GM18508 (cell line): ENCODE measurements at regions not wholly inside any gene's neighbourhood (a gene's known extent, or its start where the extent isn't known, plus 50 kb on each side); places are given as distances from the start of the nearest gene placed in this dataset.

Experiments
- ATAC-seq: cut with Tn5 transposase; IDR thresholded peaks from one replicate; pipeline ENCODE4 v1.9.1; 2021; ENCODE audit warnings: moderate number of reproducible peaks; ENCODE audit not compliant: insufficient read depth, unreplicated experiment

DNA sequence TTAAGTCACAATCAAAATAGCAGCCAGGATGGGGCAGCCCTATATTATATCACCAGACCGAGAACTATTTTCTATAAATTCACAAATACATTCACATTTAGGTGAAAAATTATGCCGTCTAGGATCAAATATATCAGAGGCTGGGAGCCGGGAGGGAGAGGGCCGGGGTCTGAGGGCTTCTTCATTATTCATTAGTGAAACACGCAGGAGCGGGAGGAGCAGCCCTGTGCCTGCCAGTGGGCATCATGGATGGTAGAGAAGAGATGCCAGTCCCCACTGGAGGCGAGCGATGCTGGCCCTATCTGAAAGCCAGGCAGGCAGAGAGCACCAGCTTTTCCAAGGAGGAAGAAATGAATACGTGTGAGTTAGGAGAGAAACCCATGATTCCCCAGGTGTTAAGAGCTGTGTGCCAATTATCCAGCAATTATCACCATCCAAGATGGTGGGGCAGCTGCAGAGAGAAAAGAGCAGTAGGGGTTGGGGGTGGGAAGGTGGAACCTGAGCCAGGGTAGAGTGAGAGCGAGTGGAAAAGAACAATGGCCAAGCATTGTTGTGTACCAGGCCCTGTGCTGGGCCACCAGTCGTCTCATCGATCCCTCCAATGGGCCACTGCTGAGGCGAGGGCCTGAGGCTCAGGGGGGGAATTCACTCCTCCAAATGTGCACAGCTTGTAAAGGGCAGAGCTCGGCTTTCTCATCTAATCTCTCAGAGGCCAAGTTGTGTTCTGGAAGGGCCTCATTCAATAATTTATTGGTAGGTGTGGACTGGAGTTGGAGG lies 261.3 kb upstream of the TLE3 start:
- no peak for ATAC-seq

DNA sequence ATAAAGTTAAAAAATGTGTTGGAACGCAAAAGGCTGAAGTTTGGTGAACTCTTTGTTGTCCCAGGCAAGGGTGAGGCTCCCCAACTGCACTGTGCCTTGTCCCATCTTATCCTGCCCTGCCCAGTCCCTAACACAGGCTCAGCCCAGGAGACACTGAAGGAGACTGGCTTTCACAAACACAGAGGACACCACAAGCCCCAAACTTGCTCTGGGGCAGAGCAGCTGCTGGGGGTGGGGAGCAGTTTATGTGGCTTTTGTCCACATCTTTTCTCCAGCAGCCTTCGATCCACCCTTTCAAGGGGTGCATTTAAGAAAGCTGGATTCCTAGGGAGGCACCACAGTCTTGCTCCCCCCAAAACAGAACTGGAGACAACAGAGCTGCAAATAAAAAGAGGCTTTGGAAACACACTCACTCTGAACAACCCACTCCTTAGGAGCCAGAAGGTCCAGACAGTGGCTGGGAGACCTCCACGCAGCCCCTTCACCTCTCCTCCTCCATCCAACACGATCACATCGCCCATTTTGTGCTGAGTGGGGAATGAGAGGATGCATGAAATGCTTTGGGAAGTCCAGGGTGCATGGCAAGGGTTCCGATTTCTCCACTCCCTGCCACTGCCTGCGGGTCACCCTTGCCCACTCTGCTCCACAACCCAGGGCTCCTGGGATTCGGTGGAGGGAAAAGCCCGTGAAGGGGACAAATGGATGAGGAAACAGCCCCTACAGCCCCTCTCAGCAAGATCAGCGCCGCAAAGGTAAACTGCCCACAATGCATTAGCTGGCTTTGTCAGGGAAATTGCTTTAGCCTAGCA lies 260.5 kb upstream of the TLE3 start:
- no peak for ATAC-seq

GRCh38 chr15:70357453-70357852 lies 259.7 kb upstream of the TLE3 start:
- ATAC-seq = no peak

GRCh38 chr15:70356919-70357318 lies 259.2 kb upstream of the TLE3 start:
- no peak for ATAC-seq

GRCh38 chr15:70356062-70356860 lies 258.5 kb upstream of the TLE3 start:
- no peak for ATAC-seq

GRCh38 chr15:70355275-70355795 lies 257.6 kb upstream of the TLE3 start:
- no peak for ATAC-seq

DNA sequence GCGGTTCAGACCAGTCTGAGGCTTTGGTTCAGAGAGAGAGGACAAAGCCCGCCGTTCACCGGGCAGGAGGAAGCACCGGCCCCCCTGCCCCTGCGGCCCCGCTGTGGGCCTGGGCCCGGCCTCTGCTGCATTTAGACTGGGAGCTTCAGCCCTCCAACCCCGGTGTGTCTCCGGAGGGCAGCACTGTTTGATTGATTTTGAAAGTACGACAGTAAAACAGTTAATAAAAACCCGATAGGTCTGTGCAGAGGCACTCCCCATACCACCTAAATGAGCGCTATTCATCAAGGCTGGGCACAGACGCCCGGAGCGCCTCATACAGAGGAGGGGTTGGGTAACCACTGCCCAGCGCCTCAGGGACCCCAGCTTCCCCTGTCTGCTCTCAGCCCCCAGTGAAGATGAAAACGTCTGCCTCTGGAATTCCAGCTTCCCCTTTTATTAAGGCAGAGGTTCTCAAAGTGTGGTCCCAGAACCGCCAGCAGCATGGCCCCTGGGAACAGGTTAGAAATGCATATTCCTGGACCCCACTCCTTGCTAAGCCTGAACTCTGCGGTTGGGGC lies 256.7 kb upstream of the TLE3 start:
- no peak for ATAC-seq

- ATAC-seq = no peak
Measured at GRCh38 chr15:70353606-70354345, 256.1 kb upstream of the TLE3 start.

GRCh38 chr15:70351941-70352774 lies 254.4 kb upstream of the TLE3 start:
- ATAC-seq = no peak

DNA sequence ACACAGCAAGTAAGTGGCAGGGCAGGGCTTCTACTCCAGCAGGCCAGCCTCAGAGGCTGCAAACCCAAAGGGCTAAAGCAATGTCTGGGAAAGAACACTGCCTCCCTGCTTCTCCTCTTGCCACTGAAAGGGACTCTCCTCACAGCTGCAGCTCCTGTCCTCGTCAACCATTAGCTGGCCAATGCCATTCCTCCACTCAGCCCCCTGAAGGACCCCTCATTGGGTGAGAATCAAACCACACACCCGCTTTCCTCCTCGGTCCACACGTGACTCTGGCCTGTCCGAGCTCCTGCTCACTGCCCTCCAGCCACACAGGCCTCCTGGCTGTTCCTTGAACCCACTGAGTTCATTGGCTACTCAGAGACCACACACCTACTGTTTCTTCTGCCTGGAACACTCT lies 253.7 kb upstream of the TLE3 start:
- ATAC-seq = no peak

- no peak for ATAC-seq
Measured at GRCh38 chr15:70348581-70349344, 251.0 kb upstream of the TLE3 start.

GRCh38 chr15:70348226-70348543 lies 250.5 kb upstream of the TLE3 start:
- no peak for ATAC-seq

- no peak for ATAC-seq
Measured at GRCh38 chr15:70347321-70348225, 249.9 kb upstream of the TLE3 start.

DNA sequence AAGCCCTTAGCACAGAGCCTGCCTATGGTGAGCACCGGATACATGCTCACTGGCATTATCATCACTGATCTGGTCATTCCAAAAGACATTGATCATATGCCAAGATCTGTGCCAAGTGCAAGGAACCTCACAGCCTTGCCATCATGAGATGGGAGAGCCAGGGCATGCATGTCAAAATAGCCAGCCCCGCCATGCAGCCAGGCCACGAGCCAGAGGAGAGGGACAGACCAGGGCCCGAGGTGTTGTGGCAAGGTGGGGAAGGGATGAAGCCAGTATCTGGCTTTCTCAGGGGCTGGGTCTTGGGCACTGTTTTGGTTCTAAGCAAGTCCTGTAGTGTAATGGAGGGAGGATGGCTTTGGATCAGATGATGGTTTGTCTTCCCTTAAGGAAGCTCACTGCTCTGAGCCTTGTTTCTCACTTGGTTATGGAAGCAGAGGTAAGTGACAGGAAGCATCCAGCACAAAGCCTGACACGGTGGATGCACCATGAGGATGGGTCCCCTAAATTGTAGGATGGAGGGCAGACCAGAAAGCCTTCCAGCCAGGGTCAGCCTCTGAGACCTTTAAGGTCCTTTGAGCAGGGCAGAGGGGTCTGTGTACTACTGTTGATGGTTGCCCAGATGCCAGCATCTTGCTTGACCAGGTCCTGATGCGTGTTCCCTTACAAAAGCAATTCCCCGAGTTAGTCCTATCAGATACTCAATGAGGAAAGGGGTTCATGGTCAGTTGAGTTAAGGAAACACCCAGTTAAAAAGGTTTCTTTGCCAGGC lies 247.7 kb upstream of the TLE3 start:
- no peak for ATAC-seq

DNA sequence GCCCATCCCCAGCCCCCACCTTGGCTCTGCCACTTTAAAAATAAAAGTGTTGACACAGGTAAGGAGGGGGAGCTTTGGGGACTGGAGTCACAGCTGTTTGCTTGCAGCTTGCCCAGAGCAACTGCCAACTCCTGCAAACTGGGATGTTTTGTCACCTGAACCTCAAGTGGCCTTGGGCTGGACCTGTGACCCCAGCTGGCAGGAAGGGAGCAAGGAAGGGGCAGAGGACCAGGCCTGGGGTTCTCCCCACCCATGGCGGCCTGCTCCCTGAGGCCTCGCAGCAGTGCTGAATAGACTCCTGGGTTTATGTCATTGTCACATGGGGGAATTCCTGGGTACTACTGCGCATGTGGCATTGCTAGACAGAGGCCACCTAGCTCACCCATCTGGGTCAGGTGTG lies 246.9 kb upstream of the TLE3 start:
- no peak for ATAC-seq

GRCh38 chr15:70343961-70344621 lies 246.4 kb upstream of the TLE3 start:
- ATAC-seq = no peak
